ENCODE measurements at regions not wholly inside any gene's neighbourhood (a gene's known extent, or its start where the extent isn't known, plus 50 kb on each side); places are given as distances from the start of the nearest gene placed in this dataset.

- Histone ChIP-seq H3K9me3 (no peaks in the 10 kb centered on the region), H3K4me1 (no peaks in the 10 kb centered on the region), H3K27ac (no peak overlapping the region), H3K36me3 (ENCODE audit: insufficient read depth in 1 of 2, low read depth in 1 of 2) (no peaks in the 10 kb centered on the region), H3K27me3 (ENCODE audit: insufficient read depth in 3 of 3, low read length in 2 of 3) (no peaks in the 10 kb centered on the region), H3K4me3 (no peak overlapping the region)
- no peak for TF ChIP-seq CTCF (IDR thresholded peaks at IDR 0.05)
- DNase-seq (no peak), ATAC-seq (no peak)
- WGBS, 3 donors: 53 to 59% (median 54%) methylated on average over 6 of the region's 6 CpGs
- intact Hi-C loops (cut with DNase I): no loop called here
Measured at GRCh38 chr10:129123428-129123827, 343.6 kb upstream of the MGMT start.

- Histone ChIP-seq H3K4me3 (no peak overlapping the region), H3K36me3 (ENCODE audit: insufficient read depth in 1 of 2, low read depth in 1 of 2) (no peaks in the 10 kb centered on the region), H3K9me3 (no peaks in the 10 kb centered on the region), H3K4me1 (no peaks in the 10 kb centered on the region), H3K27ac (no peak overlapping the region), H3K27me3 (ENCODE audit: insufficient read depth in 3 of 3, low read length in 2 of 3) (peaks cover 0 to 4% (median 0%) of the 10 kb centered on the region in 3 donors)
- intact Hi-C loops (cut with DNase I): no loop called here
- ATAC-seq (no peak), DNase-seq (no peak)
- WGBS, 3 donors: 67 to 79% (median 74%) methylated on average over 4 of the region's 4 CpGs
- TF ChIP-seq CTCF (IDR thresholded peaks at IDR 0.05): no peak
Measured at GRCh38 chr10:129126982-129127381, 340.1 kb upstream of the MGMT start.

GRCh38 chr10:129131457-129132132 is 335.4 kb upstream of the MGMT start:
- Histone ChIP-seq H3K27me3 (ENCODE audit: insufficient read depth in 3 of 3, low read length in 2 of 3) (peaks cover 0 to 4% (median 0%) of the 10 kb centered on the region in 3 donors), H3K4me3 (no peak overlapping the region), H3K9me3 (no peaks in the 10 kb centered on the region), H3K27ac (no peak overlapping the region), H3K36me3 (ENCODE audit: insufficient read depth in 1 of 2, low read depth in 1 of 2) (no peaks in the 10 kb centered on the region), H3K4me1 (no peaks in the 10 kb centered on the region)
- intact Hi-C loops (cut with DNase I): no loop called here
- no peak for TF ChIP-seq CTCF (IDR thresholded peaks at IDR 0.05)
- DNase-seq (no peak), ATAC-seq (peak; percentile 27 to 54 (median 43))
- WGBS, 3 donors: 66 to 74% (median 67%) methylated on average over 12 of the region's 12 CpGs

GRCh38 chr10:129133856-129134255 is 333.2 kb upstream of the MGMT start:
- Histone ChIP-seq H3K27ac (no peak overlapping the region), H3K27me3 (ENCODE audit: insufficient read depth in 3 of 3, low read length in 2 of 3) (peaks cover 0 to 8% (median 3%) of the 10 kb centered on the region in 3 donors), H3K4me1 (no peaks in the 10 kb centered on the region), H3K36me3 (ENCODE audit: insufficient read depth in 1 of 2, low read depth in 1 of 2) (no peaks in the 10 kb centered on the region), H3K4me3 (no peak overlapping the region), H3K9me3 (no peaks in the 10 kb centered on the region)
- intact Hi-C loops (cut with DNase I): no loop called here
- no peak for DNase-seq
- TF ChIP-seq CTCF (IDR thresholded peaks at IDR 0.05): no peak
- no peak for ATAC-seq
- WGBS, 3 donors: 92 to 98% (median 95%) methylated on average over 5 of the region's 5 CpGs

- TF ChIP-seq CTCF (IDR thresholded peaks at IDR 0.05): no peak
- 81 to 84% (median 82%) methylated on average over 11 of the region's 11 CpGs for WGBS, 3 donors
- peaks cover 0 to 8% (median 3%) of the 10 kb centered on the region in 3 donors for H3K27me3 ChIP-seq (ENCODE audit: insufficient read depth in 3 of 3, low read length in 2 of 3)
Measured at GRCh38 chr10:129134371-129134770, 332.7 kb upstream of the MGMT start.

More at GRCh38 chr10:129134371-129134770, 332.7 kb upstream of the MGMT start:
- H3K4me1 ChIP-seq: no peaks in the 10 kb centered on the region
- no peak for ATAC-seq
- no peaks in the 10 kb centered on the region for H3K9me3 ChIP-seq
- DNase-seq: no peak
- H3K4me3 ChIP-seq: no peak overlapping the region
- H3K27ac ChIP-seq: no peak overlapping the region
- H3K36me3 ChIP-seq (ENCODE audit: insufficient read depth in 1 of 2, low read depth in 1 of 2): no peaks in the 10 kb centered on the region
- intact Hi-C loops (cut with DNase I): no loop called here
